A673 (cell line): ENCODE measurements at regions not wholly inside any gene's neighbourhood (a gene's known extent, or its start where the extent isn't known, plus 50 kb on each side); places are given as distances from the start of the nearest gene placed in this dataset.
A peak's percentile ranks its signal among the peaks of the same experiment; 100 is the strongest.

Experiments
- BruUV-seq: library from RNA; stranded (reverse); fragments of 400-500 nt; replicated peaks from 2 replicates; lab custom pipeline; 2021; lab: Mats Ljungman, UMichigan
- CTCF ChIA-PET: fragments of 300-600 bp; sonication (Branson Sonifier 250); formaldehyde crosslinking; loops from one replicate; lab custom pipeline; 2022; ENCODE audit warnings: antibody characterized with exemption; lab: Charles Lee
- POLR2A ChIA-PET: fragments of 300-600 bp; sonication (Branson Sonifier 250); formaldehyde crosslinking; loops from one replicate; lab custom pipeline; 2022; ENCODE audit warnings: antibody characterized with exemption; ENCODE audit not compliant: low non-redundant PET; lab: Charles Lee
- DNase-seq: peaks from one replicate; pipeline ENCODE4 v3.0.0-alpha.2; 2015; ENCODE audit warnings: low spot score
- H3K27ac ChIP-seq: fragments of 200-600 bp; sonication (generic); 2 replicates; pipeline ENCODE4 v1.5.1; 2016; ENCODE audit warnings: mixed run types, low read depth, mild to moderate bottlenecking, mixed read lengths, antibody characterized with exemption, low read length; ENCODE audit not compliant: poor library complexity, severe bottlenecking
- H3K27me3 ChIP-seq: fragments of 200-600 bp; sonication (generic); replicated peaks from 2 replicates; pipeline ENCODE4 v1.6.1; 2017; ENCODE audit warnings: mixed run types, low read depth, mild to moderate bottlenecking, mixed read lengths, antibody characterized with exemption, low read length; ENCODE audit not compliant: insufficient read depth, poor library complexity
- H3K36me3 ChIP-seq: fragments of 200-600 bp; sonication (generic); 2 replicates; pipeline ENCODE4 v1.6.1; 2016; ENCODE audit warnings: mixed run types, mild to moderate bottlenecking, mixed read lengths, antibody characterized with exemption, low read length; ENCODE audit not compliant: insufficient read depth, poor library complexity, severe bottlenecking
- H3K4me1 ChIP-seq: fragments of 200-600 bp; sonication (generic); 2 replicates; pipeline ENCODE4 v1.6.1; 2017; ENCODE audit warnings: mixed run types, mild to moderate bottlenecking, mixed read lengths, antibody characterized with exemption, low read length; ENCODE audit not compliant: insufficient read depth, poor library complexity, severe bottlenecking
- H3K4me3 ChIP-seq: fragments of 200-600 bp; sonication (generic); 2 replicates; pipeline ENCODE4 v1.5.1; 2016; ENCODE audit warnings: low read depth, mixed run types, mild to moderate bottlenecking, mixed read lengths, low read length; ENCODE audit not compliant: poor library complexity, severe bottlenecking
- H3K9me3 ChIP-seq: fragments of 200-600 bp; sonication (generic); 2 replicates; pipeline ENCODE4 v1.6.1; 2016; ENCODE audit warnings: mixed run types, low read depth, mild to moderate bottlenecking, mixed read lengths, antibody characterized with exemption, low read length; ENCODE audit not compliant: poor library complexity, severe bottlenecking
- CTCF ChIP-seq: fragments of 300-800, 200-600 bp; sonication (generic); conservative IDR thresholded peaks from 2 replicates; pipeline ENCODE4 v1.5.1; 2017; ENCODE audit warnings: low read depth, mild to moderate bottlenecking, antibody characterized with exemption, low read length, moderate library complexity, mixed read lengths
- EZH2 ChIP-seq: fragments of 200-600 bp; sonication (generic); IDR thresholded peaks from 2 replicates; pipeline ENCODE4 v1.6.1; 2017; ENCODE audit warnings: borderline replicate concordance, low read depth, mild to moderate bottlenecking, mixed read lengths, antibody characterized with exemption, low read length; ENCODE audit not compliant: poor library complexity, severe bottlenecking
- intact Hi-C: fragments of 100-400 bp; cut with micrococcal nuclease; formaldehyde crosslinking; loops from one replicate; pipeline ENCODE4 v1.10.0; 2022; ENCODE audit not compliant: unreplicated experiment

DNA sequence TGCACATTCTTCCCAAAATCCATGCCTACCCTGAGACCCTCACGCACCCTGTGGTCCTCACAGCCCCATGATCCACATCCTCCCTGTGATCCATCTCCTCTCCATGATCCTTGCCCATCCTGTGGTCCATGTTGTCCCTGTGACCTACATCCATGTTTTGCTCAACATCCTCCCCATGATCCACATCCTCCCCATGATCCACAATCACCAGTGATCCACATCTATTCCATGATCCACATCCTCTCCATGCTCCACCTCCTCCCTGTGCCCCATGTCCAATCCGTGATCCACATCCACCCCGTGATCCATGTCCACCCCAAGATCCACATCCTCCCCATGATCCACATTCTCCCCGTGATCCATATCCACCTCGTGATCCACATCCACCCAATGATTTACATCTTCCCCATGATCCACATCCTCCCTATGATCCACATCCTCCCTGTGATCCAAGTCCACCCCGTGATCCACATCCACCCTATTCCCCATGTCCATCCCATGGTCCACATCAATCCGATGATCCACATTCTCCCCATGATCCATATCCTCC is 281.2 kb downstream of the MYCN start:
- Histone ChIP-seq H3K36me3 (no peaks in the 10 kb centered on the region), H3K4me1 (no peaks in the 10 kb centered on the region), H3K27ac (no peak overlapping the region), H3K27me3 (no peaks in the 10 kb centered on the region), H3K9me3 (no peaks in the 10 kb centered on the region), H3K4me3 (no peak overlapping the region)
- DNase-seq: no peak
- no TSS peak for BruUV-seq
- intact Hi-C loops: loop anchor here (10.0 kb wide), 1 partner anchor 277 kb away; the partner anchor contains the start of gene MYCN
- POLR2A ChIA-PET: no interaction called here
- TF ChIP-seq CTCF: no peak
- TF ChIP-seq EZH2: no peak
- CTCF ChIA-PET: no interaction called here

GRCh38 chr2:16219292-16219975 is 279.1 kb downstream of the MYCN start:
- no peak overlapping the region for H3K27ac ChIP-seq
- ChIA-PET CTCF (no interaction called here), POLR2A (no interaction called here)
- no peak for DNase-seq
- no peak overlapping the region for H3K4me3 ChIP-seq
- BruUV-seq: no TSS peak
- no peaks in the 10 kb centered on the region for H3K27me3 ChIP-seq
- intact Hi-C loops: no loop called here
- no peak for TF ChIP-seq EZH2
- TF ChIP-seq CTCF: no peak
- H3K36me3 ChIP-seq: no peaks in the 10 kb centered on the region
- H3K9me3 ChIP-seq: no peaks in the 10 kb centered on the region
- H3K4me1 ChIP-seq: no peaks in the 10 kb centered on the region

DNA sequence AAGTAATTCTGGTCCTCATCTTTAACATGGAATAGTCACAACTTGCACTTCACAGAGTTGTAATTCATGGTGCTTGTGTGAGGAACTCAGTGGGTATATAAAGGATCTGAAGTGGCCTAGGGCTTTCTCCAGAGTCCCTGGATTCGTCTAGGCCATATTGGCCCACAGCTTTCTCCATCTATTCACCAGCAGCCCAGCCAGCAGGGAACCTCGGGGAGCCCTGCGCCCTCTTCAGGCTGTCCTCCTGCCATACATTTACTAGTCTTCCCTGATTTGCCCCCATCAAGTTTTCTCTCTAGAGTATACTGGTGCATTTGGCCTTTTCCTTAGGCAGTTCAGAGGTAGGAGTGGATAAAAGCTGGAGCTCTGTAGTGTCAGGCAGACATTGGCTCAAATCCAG is 278.3 kb downstream of the MYCN start:
- BruUV-seq: no TSS peak

More for the DNA sequence above, 278.3 kb downstream of the MYCN start:
- ChIA-PET POLR2A (no interaction called here), CTCF (interaction anchor here (0.9 kb wide), 1 partner anchor 9 kb away, joined by 9 read pairs; no protein-coding TSS in a partner anchor)
- Histone ChIP-seq H3K4me1 (no peaks in the 10 kb centered on the region), H3K27ac (no peak overlapping the region), H3K27me3 (no peaks in the 10 kb centered on the region), H3K36me3 (no peaks in the 10 kb centered on the region), H3K9me3 (no peaks in the 10 kb centered on the region), H3K4me3 (no peak overlapping the region)
- DNase-seq: peak; percentile 40
- intact Hi-C loops: no loop called here
- no peak for TF ChIP-seq EZH2
- peak; percentile 63 for TF ChIP-seq CTCF
